ENCODE measurements at regions not wholly inside any gene's neighbourhood (a gene's known extent, or its start where the extent isn't known, plus 50 kb on each side); places are given as distances from the start of the nearest gene placed in this dataset.

GRCh38 chr10:36266923-36267322, 624.8 kb upstream of the FZD8 start (continued):
- TF ChIP-seq CHD7 (IDR thresholded peaks at IDR 0.05; ENCODE audit: insufficient replicate concordance, low read length) (no peak), KDM5A (IDR thresholded peaks at IDR 0.05; ENCODE audit: low read length) (no peak), RAD21 (IDR thresholded peaks at IDR 0.05 in 1 of 2, conservative IDR thresholded peaks at IDR 0.05 in 1 of 2; ENCODE audit: low read depth in 2 of 2, low read length in 2 of 2) (no peak), RNF2 (IDR thresholded peaks at IDR 0.05; ENCODE audit: borderline replicate concordance, low read depth, low read length, missing control alignments, poor library complexity, severe bottlenecking) (no peak), RXRA (IDR thresholded peaks at IDR 0.05; ENCODE audit: insufficient read depth, low read depth, low read length) (no peak), RFX5 (IDR thresholded peaks at IDR 0.05; ENCODE audit: borderline replicate concordance, low read depth, low read length) (no peak), HDAC6 (IDR thresholded peaks at IDR 0.05; ENCODE audit: low read depth, low read length) (no peak), SRF (IDR thresholded peaks at IDR 0.05; ENCODE audit: low read depth, low read length) (no peak), SP4 (IDR thresholded peaks at IDR 0.05; ENCODE audit: low read length) (no peak), KDM1A (IDR thresholded peaks at IDR 0.05; ENCODE audit: borderline replicate concordance, low read length) (no peak)
